ENCODE measurements at regions not wholly inside any gene's neighbourhood (a gene's known extent, or its start where the extent isn't known, plus 50 kb on each side); places are given as distances from the start of the nearest gene placed in this dataset.

GRCh38 chr10:52635651-52636050 is 136.9 kb downstream of the MBL2 start:
- H3K4me3 Mint-ChIP-seq = no peak overlapping the region
- no peaks in the 10 kb centered on the region for H3K27me3 Mint-ChIP-seq
- H3K9me3 Mint-ChIP-seq = peaks cover 0 to 6% (median 2%) of the 10 kb centered on the region in 11 donors
- Histone ChIP-seq H3K4me3 (ENCODE audit: low read length) (no peak overlapping the region), H3K4me1 (ENCODE audit: control insufficient read depth in 2 of 2, insufficient read depth in 2 of 2, low read length in 2 of 2) (no peaks in the 10 kb centered on the region), H3K36me3 (ENCODE audit: control insufficient read depth in 2 of 3, insufficient read depth in 3 of 3, low read length in 3 of 3) (no peaks in the 10 kb centered on the region), H3K27ac (ENCODE audit: low read depth, low read length) (no peak overlapping the region), H3K27me3 (ENCODE audit: control insufficient read depth in 2 of 2, insufficient read depth in 2 of 2, low read length in 2 of 2) (no peaks in the 10 kb centered on the region), H3K9me3 (ENCODE audit: control insufficient read depth in 2 of 3, low read length in 3 of 3) (no peaks in the 10 kb centered on the region)
- CTCF ChIA-PET = no interaction called here
- H3K36me3 Mint-ChIP-seq = no peaks in the 10 kb centered on the region
- ATAC-seq (no peak), DNase-seq (no peak)
- H3K4me1 Mint-ChIP-seq = peaks cover 0 to 4% (median 0%) of the 10 kb centered on the region in 7 donors
- no peak overlapping the region for H3K27ac Mint-ChIP-seq
- intact Hi-C loops (cut with micrococcal nuclease) = no loop called here
- POLR2A ChIA-PET = no interaction called here

GRCh38 chr10:52636874-52637273 is 135.7 kb downstream of the MBL2 start:
- Histone ChIP-seq H3K27ac (ENCODE audit: low read depth, low read length) (no peak overlapping the region), H3K9me3 (ENCODE audit: control insufficient read depth in 2 of 3, low read length in 3 of 3) (no peaks in the 10 kb centered on the region), H3K36me3 (ENCODE audit: control insufficient read depth in 2 of 3, insufficient read depth in 3 of 3, low read length in 3 of 3) (no peaks in the 10 kb centered on the region), H3K4me1 (ENCODE audit: control insufficient read depth in 2 of 2, insufficient read depth in 2 of 2, low read length in 2 of 2) (no peaks in the 10 kb centered on the region), H3K4me3 (ENCODE audit: low read length) (no peak overlapping the region), H3K27me3 (ENCODE audit: control insufficient read depth in 2 of 2, insufficient read depth in 2 of 2, low read length in 2 of 2) (no peaks in the 10 kb centered on the region)
- no peak for DNase-seq
- POLR2A ChIA-PET = no interaction called here
- Mint-ChIP-seq H3K36me3 (no peaks in the 10 kb centered on the region), H3K27me3 (no peaks in the 10 kb centered on the region), H3K27ac (no peak overlapping the region), H3K4me1 (peaks cover 0 to 4% (median 0%) of the 10 kb centered on the region in 7 donors), H3K9me3 (peaks cover 0 to 6% (median 2%) of the 10 kb centered on the region in 11 donors), H3K4me3 (no peak overlapping the region)
- ATAC-seq = no peak
- intact Hi-C loops (cut with micrococcal nuclease) = no loop called here
- CTCF ChIA-PET = no interaction called here

GRCh38 chr10:52637592-52637991 is 135.0 kb downstream of the MBL2 start:
- H3K4me1 ChIP-seq (ENCODE audit: control insufficient read depth in 2 of 2, insufficient read depth in 2 of 2, low read length in 2 of 2) = no peaks in the 10 kb centered on the region
- H3K27ac ChIP-seq (ENCODE audit: low read depth, low read length) = no peak overlapping the region
- DNase-seq (no peak), ATAC-seq (no peak)
- Mint-ChIP-seq H3K4me1 (peaks cover 0 to 4% (median 0%) of the 10 kb centered on the region in 7 donors), H3K27ac (no peak overlapping the region), H3K4me3 (no peak overlapping the region), H3K27me3 (no peaks in the 10 kb centered on the region), H3K9me3 (peaks cover 0 to 6% (median 2%) of the 10 kb centered on the region in 11 donors), H3K36me3 (no peaks in the 10 kb centered on the region)
- H3K36me3 ChIP-seq (ENCODE audit: control insufficient read depth in 2 of 3, insufficient read depth in 3 of 3, low read length in 3 of 3) = no peaks in the 10 kb centered on the region
- no peaks in the 10 kb centered on the region for H3K9me3 ChIP-seq (ENCODE audit: control insufficient read depth in 2 of 3, low read length in 3 of 3)
- CTCF ChIA-PET = no interaction called here
- intact Hi-C loops (cut with micrococcal nuclease) = no loop called here
- no peak overlapping the region for H3K4me3 ChIP-seq (ENCODE audit: low read length)
- POLR2A ChIA-PET = no interaction called here
- H3K27me3 ChIP-seq (ENCODE audit: control insufficient read depth in 2 of 2, insufficient read depth in 2 of 2, low read length in 2 of 2) = no peaks in the 10 kb centered on the region

- no peak overlapping the region for H3K4me3 Mint-ChIP-seq
- no peaks in the 10 kb centered on the region for H3K27me3 Mint-ChIP-seq
- H3K9me3 Mint-ChIP-seq = peaks cover 0 to 6% (median 3%) of the 10 kb centered on the region in 11 donors
- peaks cover 0 to 4% (median 0%) of the 10 kb centered on the region in 7 donors for H3K4me1 Mint-ChIP-seq
- no peaks in the 10 kb centered on the region for H3K36me3 Mint-ChIP-seq
- intact Hi-C loops (cut with micrococcal nuclease) = no loop called here
- no peak overlapping the region for H3K4me3 ChIP-seq (ENCODE audit: low read length)
- POLR2A ChIA-PET = no interaction called here
- no peak overlapping the region for H3K27ac ChIP-seq (ENCODE audit: low read depth, low read length)
- no peak overlapping the region for H3K27ac Mint-ChIP-seq
- H3K9me3 ChIP-seq (ENCODE audit: control insufficient read depth in 2 of 3, low read length in 3 of 3) = no peaks in the 10 kb centered on the region
- CTCF ChIA-PET = no interaction called here
- no peaks in the 10 kb centered on the region for H3K36me3 ChIP-seq (ENCODE audit: control insufficient read depth in 2 of 3, insufficient read depth in 3 of 3, low read length in 3 of 3)
- H3K4me1 ChIP-seq (ENCODE audit: control insufficient read depth in 2 of 2, insufficient read depth in 2 of 2, low read length in 2 of 2) = no peaks in the 10 kb centered on the region
- DNase-seq (no peak), ATAC-seq (no peak)
- H3K27me3 ChIP-seq (ENCODE audit: control insufficient read depth in 2 of 2, insufficient read depth in 2 of 2, low read length in 2 of 2) = no peaks in the 10 kb centered on the region
Observed at GRCh38 chr10:52639652-52640051, 132.9 kb downstream of the MBL2 start.

- Histone ChIP-seq H3K27me3 (ENCODE audit: control insufficient read depth in 2 of 2, insufficient read depth in 2 of 2, low read length in 2 of 2) (no peaks in the 10 kb centered on the region), H3K4me3 (ENCODE audit: low read length) (no peak overlapping the region), H3K27ac (ENCODE audit: low read depth, low read length) (no peak overlapping the region), H3K36me3 (ENCODE audit: control insufficient read depth in 2 of 3, insufficient read depth in 3 of 3, low read length in 3 of 3) (no peaks in the 10 kb centered on the region), H3K9me3 (ENCODE audit: control insufficient read depth in 2 of 3, low read length in 3 of 3) (no peaks in the 10 kb centered on the region), H3K4me1 (ENCODE audit: control insufficient read depth in 2 of 2, insufficient read depth in 2 of 2, low read length in 2 of 2) (no peaks in the 10 kb centered on the region)
- Mint-ChIP-seq H3K9me3 (peaks cover 0 to 6% (median 2%) of the 10 kb centered on the region in 11 donors), H3K27ac (no peak overlapping the region), H3K4me3 (no peak overlapping the region), H3K36me3 (no peaks in the 10 kb centered on the region), H3K4me1 (peaks cover 0 to 4% (median 0%) of the 10 kb centered on the region in 7 donors), H3K27me3 (no peaks in the 10 kb centered on the region)
- POLR2A ChIA-PET = no interaction called here
- CTCF ChIA-PET = no interaction called here
- intact Hi-C loops (cut with micrococcal nuclease) = no loop called here
- DNase-seq = no peak
- no peak for ATAC-seq
Observed at GRCh38 chr10:52642208-52642607, 130.4 kb downstream of the MBL2 start.

GRCh38 chr10:52644373-52645186 is 128.0 kb downstream of the MBL2 start:
- H3K27me3 Mint-ChIP-seq = no peaks in the 10 kb centered on the region
- H3K9me3 Mint-ChIP-seq = peaks cover 0 to 3% (median 0%) of the 10 kb centered on the region in 11 donors
- H3K9me3 ChIP-seq (ENCODE audit: control insufficient read depth in 2 of 3, low read length in 3 of 3) = no peaks in the 10 kb centered on the region
- H3K4me1 Mint-ChIP-seq = peaks cover 0 to 1% (median 0%) of the 10 kb centered on the region in 7 donors
- H3K27me3 ChIP-seq (ENCODE audit: control insufficient read depth in 2 of 2, insufficient read depth in 2 of 2, low read length in 2 of 2) = no peaks in the 10 kb centered on the region
- H3K27ac Mint-ChIP-seq = no peak overlapping the region
- ChIA-PET POLR2A (no interaction called here), CTCF (interaction anchor here (0.5 kb wide), 1 partner anchor 8 kb away, joined by 3 read pairs; no protein-coding TSS in a partner anchor)
- no peaks in the 10 kb centered on the region for H3K4me1 ChIP-seq (ENCODE audit: control insufficient read depth in 2 of 2, insufficient read depth in 2 of 2, low read length in 2 of 2)
- no peaks in the 10 kb centered on the region for H3K36me3 Mint-ChIP-seq
- no peak overlapping the region for H3K4me3 ChIP-seq (ENCODE audit: low read length)
- intact Hi-C loops (cut with micrococcal nuclease) = loop anchor here in 1 of 2 donors (1.0 kb wide), 2 partner anchors 85 to 136 kb away; no protein-coding TSS in a partner anchor
- H3K4me3 Mint-ChIP-seq = no peak overlapping the region
- no peak overlapping the region for H3K27ac ChIP-seq (ENCODE audit: low read depth, low read length)
- no peak for ATAC-seq
- no peaks in the 10 kb centered on the region for H3K36me3 ChIP-seq (ENCODE audit: control insufficient read depth in 2 of 3, insufficient read depth in 3 of 3, low read length in 3 of 3)
- DNase-seq = peak in 1 of 9 donors; percentile 3

- no peak overlapping the region for H3K27ac ChIP-seq (ENCODE audit: low read depth, low read length)
- Mint-ChIP-seq H3K27ac (no peak overlapping the region), H3K9me3 (peaks cover 0 to 3% (median 0%) of the 10 kb centered on the region in 11 donors), H3K36me3 (no peaks in the 10 kb centered on the region), H3K4me3 (no peak overlapping the region), H3K4me1 (no peaks in the 10 kb centered on the region), H3K27me3 (no peaks in the 10 kb centered on the region)
- no peak for DNase-seq
- CTCF ChIA-PET = interaction anchor here (0.7 kb wide), 1 partner anchor 135 kb away, joined by 3 read pairs; no protein-coding TSS in a partner anchor
- no peaks in the 10 kb centered on the region for H3K9me3 ChIP-seq (ENCODE audit: control insufficient read depth in 2 of 3, low read length in 3 of 3)
- H3K36me3 ChIP-seq (ENCODE audit: control insufficient read depth in 2 of 3, insufficient read depth in 3 of 3, low read length in 3 of 3) = no peaks in the 10 kb centered on the region
- no peaks in the 10 kb centered on the region for H3K4me1 ChIP-seq (ENCODE audit: control insufficient read depth in 2 of 2, insufficient read depth in 2 of 2, low read length in 2 of 2)
- no peak overlapping the region for H3K4me3 ChIP-seq (ENCODE audit: low read length)
- POLR2A ChIA-PET = no interaction called here
- no peaks in the 10 kb centered on the region for H3K27me3 ChIP-seq (ENCODE audit: control insufficient read depth in 2 of 2, insufficient read depth in 2 of 2, low read length in 2 of 2)
- ATAC-seq = no peak
- intact Hi-C loops (cut with micrococcal nuclease) = no loop called here
Observed at GRCh38 chr10:52645187-52645758, 127.3 kb downstream of the MBL2 start.
